Right atrium auricular region (tissue), 2 donors: ENCODE measurements at regions not wholly inside any gene's neighbourhood (a gene's known extent, or its start where the extent isn't known, plus 50 kb on each side); places are given as distances from the start of the nearest gene placed in this dataset.
"Not testable (repeated sequence)": the region's sequence is repeated elsewhere in the genome, so short reads cannot be mapped to it uniquely, and the experiment has no call there.

Experiments
- DNase-seq: peaks from one replicate; pipeline ENCODE4 v3.0.0-alpha.2; 2019; ENCODE audit warnings: low spot score
- H3K27ac ChIP-seq, 2 donors: fragments of 200-600 bp; sonication (generic); 1 replicate in 1 of 2; 2 replicates in 1 of 2; pipeline ENCODE4 v1.5.1; 2016 to 2019
- H3K27me3 ChIP-seq, 2 donors: fragments of 200-600 bp; sonication (generic); one replicate each; pipeline versions ENCODE4 v1.5.1 to v1.6.0; 2017 to 2019
- H3K36me3 ChIP-seq: fragments of 200-600 bp; sonication (generic); one replicate; pipeline ENCODE4 v1.5.1; 2016
- H3K4me1 ChIP-seq, 2 donors: fragments of 200-600 bp; sonication (generic); one replicate each; pipeline versions ENCODE4 v1.5.1 to v1.6.0; 2017 to 2019
- H3K4me3 ChIP-seq, 2 donors: fragments of 200-600 bp; sonication (generic); 1 replicate in 1 of 2; 2 replicates in 1 of 2; pipeline ENCODE4 v1.5.1; 2017 to 2019; ENCODE audit warnings: mild to moderate bottlenecking in 1 of 2, moderate library complexity in 1 of 2
- H3K9me3 ChIP-seq, 2 donors: fragments of 200-600 bp; sonication (generic); one replicate each; pipeline ENCODE4 v1.5.1; 2019
- TF ChIP-seq, protein P1 (sequence below), 2 donors: fragments of 200-600 bp; sonication (generic); IDR thresholded peaks; one replicate each; pipeline ENCODE4 v1.5.1; 2019; ENCODE audit warnings: antibody characterized with exemption in 2 of 2

GRCh38 chr7:3114917-3115316, 71.2 kb upstream of the CARD11 start:
- DNase-seq = no peak
- Histone ChIP-seq H3K27me3 (no peaks in the 10 kb centered on the region), H3K36me3 (no peaks in the 10 kb centered on the region)

DNA sequence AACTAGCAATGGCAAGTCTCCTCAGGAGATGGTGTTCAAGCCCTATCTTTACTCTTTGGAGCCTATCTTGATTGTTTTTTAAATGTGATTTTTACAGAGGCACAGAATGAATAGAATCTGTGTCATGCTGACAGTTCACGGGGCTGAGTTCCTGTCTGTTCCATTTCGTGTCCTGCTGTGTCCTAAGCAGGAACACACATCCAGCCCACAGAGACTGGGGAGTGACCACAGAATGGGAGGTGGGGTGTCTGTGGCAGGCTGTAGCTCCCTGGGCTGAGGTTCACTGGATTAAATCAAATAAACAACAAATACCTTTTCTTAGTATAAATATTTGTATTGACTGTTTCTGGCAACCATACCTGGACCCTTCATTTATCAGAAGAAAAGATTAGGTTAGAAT, 73.4 kb upstream of the CARD11 start:
- Histone ChIP-seq H3K36me3 (no peaks in the 10 kb centered on the region), H3K4me3 (no peak overlapping the region), H3K27ac (no peak overlapping the region), H3K9me3 (peaks cover 0 to 23% of the 10 kb centered on the region in 2 donors), H3K4me1 (no peaks in the 10 kb centered on the region), H3K27me3 (no peaks in the 10 kb centered on the region)
- TF ChIP-seq, protein P1, sequence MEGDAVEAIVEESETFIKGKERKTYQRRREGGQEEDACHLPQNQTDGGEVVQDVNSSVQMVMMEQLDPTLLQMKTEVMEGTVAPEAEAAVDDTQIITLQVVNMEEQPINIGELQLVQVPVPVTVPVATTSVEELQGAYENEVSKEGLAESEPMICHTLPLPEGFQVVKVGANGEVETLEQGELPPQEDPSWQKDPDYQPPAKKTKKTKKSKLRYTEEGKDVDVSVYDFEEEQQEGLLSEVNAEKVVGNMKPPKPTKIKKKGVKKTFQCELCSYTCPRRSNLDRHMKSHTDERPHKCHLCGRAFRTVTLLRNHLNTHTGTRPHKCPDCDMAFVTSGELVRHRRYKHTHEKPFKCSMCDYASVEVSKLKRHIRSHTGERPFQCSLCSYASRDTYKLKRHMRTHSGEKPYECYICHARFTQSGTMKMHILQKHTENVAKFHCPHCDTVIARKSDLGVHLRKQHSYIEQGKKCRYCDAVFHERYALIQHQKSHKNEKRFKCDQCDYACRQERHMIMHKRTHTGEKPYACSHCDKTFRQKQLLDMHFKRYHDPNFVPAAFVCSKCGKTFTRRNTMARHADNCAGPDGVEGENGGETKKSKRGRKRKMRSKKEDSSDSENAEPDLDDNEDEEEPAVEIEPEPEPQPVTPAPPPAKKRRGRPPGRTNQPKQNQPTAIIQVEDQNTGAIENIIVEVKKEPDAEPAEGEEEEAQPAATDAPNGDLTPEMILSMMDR (IDR thresholded peaks at IDR 0.05) = no peak
- no peak for DNase-seq

More at GRCh38 chr7:3114917-3115316, 71.2 kb upstream of the CARD11 start:
- H3K9me3 ChIP-seq = peaks cover 0 to 13% of the 10 kb centered on the region in 2 donors
- no peak overlapping the region for H3K27ac ChIP-seq
- H3K4me1 ChIP-seq = no peaks in the 10 kb centered on the region
- TF ChIP-seq, protein P1 (IDR thresholded peaks at IDR 0.05) = no peak
- H3K4me3 ChIP-seq = no peak overlapping the region

DNA sequence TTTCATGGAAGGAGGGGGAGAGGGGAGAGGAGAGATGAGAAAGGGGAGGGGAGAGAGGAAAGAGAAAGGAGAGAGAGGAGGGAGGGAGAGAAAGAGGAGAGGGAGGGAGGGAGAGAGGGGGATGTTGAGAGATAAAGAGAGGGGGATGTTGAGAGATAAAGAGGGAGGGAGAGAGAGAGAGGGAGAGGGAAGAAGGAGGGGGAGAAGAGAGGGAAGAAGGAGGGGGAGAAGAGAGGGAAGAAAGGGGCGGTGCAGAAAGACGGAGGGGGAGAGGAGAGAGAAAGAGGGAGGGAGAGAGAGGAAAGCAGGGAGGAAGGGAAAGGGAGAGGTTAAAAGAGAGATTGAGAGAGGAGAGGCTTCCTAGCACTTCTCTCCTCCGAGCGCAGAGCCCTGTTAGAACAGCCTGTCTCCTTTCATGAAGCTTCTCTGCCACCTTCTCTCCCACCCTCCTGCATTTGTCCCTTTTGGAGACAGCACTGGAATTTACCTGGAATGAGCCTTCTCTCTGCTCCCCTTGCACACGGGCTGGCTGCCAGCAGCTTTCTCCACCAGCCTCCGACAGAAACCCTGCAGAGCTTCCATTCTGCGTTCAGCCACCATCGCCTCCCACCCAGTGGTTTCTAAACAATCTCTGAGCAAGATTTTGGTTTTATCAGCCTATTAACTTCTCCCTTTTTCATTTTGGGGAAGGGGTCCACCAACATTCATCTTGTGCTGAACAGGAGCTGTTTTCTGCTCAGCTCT, 74.0 kb upstream of the CARD11 start:
- Histone ChIP-seq H3K4me1 (no peaks in the 10 kb centered on the region), H3K9me3 (peaks cover 0 to 23% of the 10 kb centered on the region in 2 donors), H3K4me3 (no peak overlapping the region), H3K27ac (no peak overlapping the region), H3K27me3 (no peaks in the 10 kb centered on the region), H3K36me3 (no peaks in the 10 kb centered on the region)
- TF ChIP-seq, protein P1 (IDR thresholded peaks at IDR 0.05) = no peak
- DNase-seq = no peak

GRCh38 chr7:3119352-3119927, 75.8 kb upstream of the CARD11 start:
- peaks cover 0 to 16% of the 10 kb centered on the region in 2 donors for H3K9me3 ChIP-seq
- H3K4me1 ChIP-seq, H3K27ac ChIP-seq, H3K27me3 ChIP-seq, H3K36me3 ChIP-seq, H3K4me3 ChIP-seq, DNase-seq: not testable (repeated sequence)

GRCh38 chr7:3119963-3120362, 76.3 kb upstream of the CARD11 start:
- TF ChIP-seq, protein P1 (IDR thresholded peaks at IDR 0.05) = no peak
- H3K36me3 ChIP-seq = no peaks in the 10 kb centered on the region
- no peaks in the 10 kb centered on the region for H3K27me3 ChIP-seq
- H3K4me1 ChIP-seq = no peaks in the 10 kb centered on the region
- H3K4me3 ChIP-seq = no peak overlapping the region
- H3K9me3 ChIP-seq = peaks cover 0 to 11% of the 10 kb centered on the region in 2 donors
- H3K27ac ChIP-seq = no peak overlapping the region
- DNase-seq = no peak

GRCh38 chr7:3120513-3120912, 76.8 kb upstream of the CARD11 start:
- H3K27me3 ChIP-seq = no peaks in the 10 kb centered on the region
- H3K9me3 ChIP-seq = peaks cover 0 to 10% of the 10 kb centered on the region in 2 donors
- H3K4me3 ChIP-seq = no peak overlapping the region
- H3K36me3 ChIP-seq = no peaks in the 10 kb centered on the region
- H3K27ac ChIP-seq = no peak overlapping the region
- DNase-seq = no peak
- H3K4me1 ChIP-seq = no peaks in the 10 kb centered on the region
- TF ChIP-seq, protein P1 (IDR thresholded peaks at IDR 0.05) = no peak
